Nephron (organoid): ENCODE measurements at regions not wholly inside any gene's neighbourhood (a gene's known extent, or its start where the extent isn't known, plus 50 kb on each side); places are given as distances from the start of the nearest gene placed in this dataset.
A peak's percentile ranks its signal among the peaks of the same experiment; 100 is the strongest.

ENCODE experiments used
- H3K27ac Mint-ChIP-seq, 3 experiments: 2 replicates each; pipeline ENCODE4 v1.8.0; 2020; ENCODE audit warnings: mixed read lengths in 3 of 3, mild to moderate bottlenecking in 2 of 3, moderate library complexity in 1 of 3
- H3K27me3 Mint-ChIP-seq: 2 replicates; pipeline ENCODE4 v1.8.0; 2021; ENCODE audit warnings: low read depth, mild to moderate bottlenecking, moderate library complexity, mixed read lengths
- H3K36me3 Mint-ChIP-seq: 2 replicates; pipeline ENCODE4 v1.8.0; 2020; ENCODE audit warnings: low read depth, mixed read lengths
- H3K4me1 Mint-ChIP-seq: 2 replicates; pipeline ENCODE4 v1.8.0; 2020; ENCODE audit warnings: mixed read lengths
- H3K4me3 Mint-ChIP-seq, 3 experiments: 2 replicates each; pipeline ENCODE4 v1.8.0; 2020; ENCODE audit warnings: mild to moderate bottlenecking in 3 of 3, mixed read lengths in 3 of 3, moderate library complexity in 2 of 3
- H3K9me3 Mint-ChIP-seq: 2 replicates; pipeline ENCODE4 v1.8.0; 2020; ENCODE audit warnings: mixed read lengths
- CTCF ChIP-seq, 3 experiments: fragments of 200-600 bp; sonication (generic); IDR thresholded peaks; one replicate each; pipeline ENCODE4 v1.5.0; 2021; ENCODE audit warnings: antibody characterized with exemption in 3 of 3; ENCODE audit not compliant: unreplicated experiment in 3 of 3

- no peaks in the 10 kb centered on the region for H3K9me3 Mint-ChIP-seq
- H3K27ac Mint-ChIP-seq, result no peak overlapping the region
- no peak for TF ChIP-seq CTCF (IDR thresholded peaks at IDR 0.05; ENCODE audit: unreplicated experiment in 3 of 3)
- H3K27me3 Mint-ChIP-seq, result no peaks in the 10 kb centered on the region
- H3K36me3 Mint-ChIP-seq, result no peaks in the 10 kb centered on the region
- no peaks in the 10 kb centered on the region for H3K4me1 Mint-ChIP-seq
- H3K4me3 Mint-ChIP-seq, result no peak overlapping the region
Measured at GRCh38 chr5:162288647-162289296, 221.2 kb downstream of the GABRG2 start.

GRCh38 chr5:162289489-162289888, 221.9 kb downstream of the GABRG2 start:
- TF ChIP-seq CTCF (IDR thresholded peaks at IDR 0.05; ENCODE audit: unreplicated experiment in 3 of 3), result no peak
- no peaks in the 10 kb centered on the region for H3K4me1 Mint-ChIP-seq
- no peaks in the 10 kb centered on the region for H3K9me3 Mint-ChIP-seq
- H3K27ac Mint-ChIP-seq, result no peak overlapping the region
- H3K27me3 Mint-ChIP-seq, result no peaks in the 10 kb centered on the region
- no peak overlapping the region for H3K4me3 Mint-ChIP-seq
- no peaks in the 10 kb centered on the region for H3K36me3 Mint-ChIP-seq

- H3K27ac Mint-ChIP-seq, result no peak overlapping the region
- H3K4me1 Mint-ChIP-seq, result no peaks in the 10 kb centered on the region
- TF ChIP-seq CTCF (IDR thresholded peaks at IDR 0.05; ENCODE audit: unreplicated experiment in 3 of 3), result no peak
- H3K36me3 Mint-ChIP-seq, result no peaks in the 10 kb centered on the region
- peaks cover 4% of the 10 kb centered on the region for H3K9me3 Mint-ChIP-seq
- no peak overlapping the region for H3K4me3 Mint-ChIP-seq
- H3K27me3 Mint-ChIP-seq, result peaks cover 5% of the 10 kb centered on the region
Measured at GRCh38 chr5:162299793-162300192, 232.2 kb downstream of the GABRG2 start.

GRCh38 chr5:162301356-162301755, 233.8 kb downstream of the GABRG2 start:
- no peak for TF ChIP-seq CTCF (IDR thresholded peaks at IDR 0.05; ENCODE audit: unreplicated experiment in 3 of 3)
- Mint-ChIP-seq H3K27me3 (peaks cover 5% of the 10 kb centered on the region), H3K36me3 (no peaks in the 10 kb centered on the region), H3K4me1 (no peaks in the 10 kb centered on the region), H3K4me3 (no peak overlapping the region), H3K9me3 (peaks cover 4% of the 10 kb centered on the region), H3K27ac (no peak overlapping the region)

GRCh38 chr5:162323466-162323865, 255.9 kb downstream of the GABRG2 start:
- Mint-ChIP-seq H3K4me1 (peaks cover 34% of the 10 kb centered on the region), H3K27ac (peak overlapping the region in 1 of 3 experiments; percentile 64), H3K27me3 (peaks cover 6% of the 10 kb centered on the region), H3K4me3 (no peak overlapping the region), H3K36me3 (no peaks in the 10 kb centered on the region), H3K9me3 (peaks cover 3% of the 10 kb centered on the region)
- no peak for TF ChIP-seq CTCF (IDR thresholded peaks at IDR 0.05; ENCODE audit: unreplicated experiment in 3 of 3)

- Mint-ChIP-seq H3K4me1 (peaks cover 34% of the 10 kb centered on the region), H3K9me3 (peaks cover 3% of the 10 kb centered on the region), H3K27ac (no peak overlapping the region), H3K27me3 (peaks cover 6% of the 10 kb centered on the region), H3K36me3 (no peaks in the 10 kb centered on the region), H3K4me3 (peak overlapping the region in 1 of 3 experiments; percentile 6)
- no peak for TF ChIP-seq CTCF (IDR thresholded peaks at IDR 0.05; ENCODE audit: unreplicated experiment in 3 of 3)
Measured at GRCh38 chr5:162324328-162324727, 256.8 kb downstream of the GABRG2 start.
